Tibial nerve (tissue), 3 donors: ENCODE measurements at regions not wholly inside any gene's neighbourhood (a gene's known extent, or its start where the extent isn't known, plus 50 kb on each side); places are given as distances from the start of the nearest gene placed in this dataset.

ENCODE experiments used
- POLR2A ChIP-seq, 2 donors: fragments of 450-650 bp; IDR thresholded peaks; one replicate each; pipeline ENCODE4 v1.6.1; 2017; ENCODE audit warnings: antibody characterized with exemption in 2 of 2, mild to moderate bottlenecking in 2 of 2, moderate library complexity in 2 of 2
- TF ChIP-seq, protein P1 (sequence below), 5 experiments: fragments of 200-600 bp in 3 of 5; fragments of 450-650 bp in 2 of 5; sonication (generic) in 3 of 5; IDR thresholded peaks; one replicate each; pipeline ENCODE4 v1.5.1; 2016 to 2019; ENCODE audit warnings: antibody characterized with exemption in 5 of 5, mild to moderate bottlenecking in 3 of 5, moderate library complexity in 2 of 5

DNA sequence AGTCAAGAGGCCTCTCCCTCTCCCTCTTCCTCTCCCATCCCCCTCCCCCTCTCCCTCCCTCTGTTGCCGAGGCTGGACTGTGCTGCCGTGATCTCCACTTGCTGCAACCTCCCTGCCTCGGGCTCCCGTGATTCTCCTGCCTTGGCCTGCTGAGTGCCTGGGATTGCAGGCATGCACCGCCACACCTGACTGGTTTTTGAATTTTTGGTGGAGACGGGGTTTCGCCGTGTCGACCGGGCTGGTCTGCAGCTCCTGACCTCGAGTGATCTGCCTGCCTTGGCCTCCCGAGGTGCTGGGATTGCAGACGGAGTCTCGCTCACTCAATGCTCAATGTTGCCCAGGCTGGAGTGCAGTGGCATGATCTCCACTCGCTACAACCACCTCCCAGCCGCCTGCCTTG is 165.1 kb downstream of the CENPC start:
- TF ChIP-seq, protein P1, sequence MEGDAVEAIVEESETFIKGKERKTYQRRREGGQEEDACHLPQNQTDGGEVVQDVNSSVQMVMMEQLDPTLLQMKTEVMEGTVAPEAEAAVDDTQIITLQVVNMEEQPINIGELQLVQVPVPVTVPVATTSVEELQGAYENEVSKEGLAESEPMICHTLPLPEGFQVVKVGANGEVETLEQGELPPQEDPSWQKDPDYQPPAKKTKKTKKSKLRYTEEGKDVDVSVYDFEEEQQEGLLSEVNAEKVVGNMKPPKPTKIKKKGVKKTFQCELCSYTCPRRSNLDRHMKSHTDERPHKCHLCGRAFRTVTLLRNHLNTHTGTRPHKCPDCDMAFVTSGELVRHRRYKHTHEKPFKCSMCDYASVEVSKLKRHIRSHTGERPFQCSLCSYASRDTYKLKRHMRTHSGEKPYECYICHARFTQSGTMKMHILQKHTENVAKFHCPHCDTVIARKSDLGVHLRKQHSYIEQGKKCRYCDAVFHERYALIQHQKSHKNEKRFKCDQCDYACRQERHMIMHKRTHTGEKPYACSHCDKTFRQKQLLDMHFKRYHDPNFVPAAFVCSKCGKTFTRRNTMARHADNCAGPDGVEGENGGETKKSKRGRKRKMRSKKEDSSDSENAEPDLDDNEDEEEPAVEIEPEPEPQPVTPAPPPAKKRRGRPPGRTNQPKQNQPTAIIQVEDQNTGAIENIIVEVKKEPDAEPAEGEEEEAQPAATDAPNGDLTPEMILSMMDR (IDR thresholded peaks at IDR 0.05): no peak
- no peak for TF ChIP-seq POLR2A (IDR thresholded peaks at IDR 0.05)
